PC-3 (cell line): ENCODE measurements at regions not wholly inside any gene's neighbourhood (a gene's known extent, or its start where the extent isn't known, plus 50 kb on each side); places are given as distances from the start of the nearest gene placed in this dataset.

ENCODE experiments used
- ATAC-seq: fragments of 200-7000 bp; cut with Tn5 transposase; 2 replicates; pipeline ENCODE4 v1.9.1; 2020; ENCODE audit warnings: mild to moderate bottlenecking, moderate library complexity
- BruUV-seq: library from RNA; stranded (reverse); fragments of 400-500 nt; replicated peaks from 2 replicates; lab custom pipeline; 2021; lab: Mats Ljungman, UMichigan
- CTCF ChIA-PET: fragments of 300-600 bp; sonication (Branson Sonifier 250); formaldehyde crosslinking; loops from one replicate; lab custom pipeline; 2022; ENCODE audit warnings: antibody characterized with exemption; lab: Charles Lee
- POLR2A ChIA-PET: fragments of 300-600 bp; sonication (Branson Sonifier 250); formaldehyde crosslinking; loops from one replicate; lab custom pipeline; 2022; ENCODE audit warnings: antibody characterized with exemption; ENCODE audit not compliant: unreplicated experiment; lab: Charles Lee
- DNase-seq: peaks from one replicate; pipeline ENCODE4 v3.0.0-alpha.2; 2015
- H2AFZ ChIP-seq: fragments of 300-600 bp; sonication (generic); 2 replicates; pipeline ENCODE4 v1.6.0; 2016; ENCODE audit warnings: antibody characterized with exemption, low read length
- H3F3A ChIP-seq: fragments of 300-600 bp; sonication (generic); one replicate; pipeline ENCODE4 v1.6.0; 2017; ENCODE audit warnings: antibody characterized with exemption, low read length, control low read depth, mild to moderate bottlenecking; ENCODE audit not compliant: unreplicated experiment
- H3K27ac ChIP-seq: fragments of 300-600 bp; sonication (generic); 2 replicates; pipeline ENCODE4 v1.5.1; 2016; ENCODE audit warnings: mild to moderate bottlenecking, low read length
- H3K27me3 ChIP-seq: fragments of 300-600 bp; sonication (generic); 2 replicates; pipeline ENCODE4 v1.6.1; 2016; ENCODE audit warnings: low read length, mixed read lengths
- H3K36me3 ChIP-seq: fragments of 300-600 bp; sonication (generic); 2 replicates; pipeline ENCODE4 v1.6.1; 2016; ENCODE audit warnings: low read depth, mixed run types, low read length, mixed read lengths
- H3K4me1 ChIP-seq: fragments of 300-600 bp; sonication (generic); 2 replicates; pipeline ENCODE4 v1.5.1; 2016; ENCODE audit warnings: low read length; ENCODE audit not compliant: insufficient read depth
- H3K4me2 ChIP-seq: fragments of 300-600 bp; sonication (generic); 2 replicates; pipeline ENCODE4 v1.6.0; 2016; ENCODE audit warnings: low read length
- H3K4me3 ChIP-seq: fragments of 300-600 bp; sonication (generic); 2 replicates; pipeline ENCODE4 v1.5.1; 2016; ENCODE audit warnings: mild to moderate bottlenecking, low read length, mixed read lengths
- H3K79me2 ChIP-seq: fragments of 300-600 bp; sonication (generic); 2 replicates; pipeline ENCODE4 v1.6.1; 2017; ENCODE audit warnings: low read length, mixed read lengths
- H3K9ac ChIP-seq: fragments of 300-600 bp; sonication (generic); 2 replicates; pipeline ENCODE4 v1.6.0; 2016; ENCODE audit warnings: mild to moderate bottlenecking, low read length
- H3K9me2 ChIP-seq: fragments of 300-600 bp; sonication (generic); replicated peaks from 2 replicates; pipeline ENCODE4 v1.6.1; 2016; ENCODE audit warnings: mixed run types, low read length, mixed read lengths
- H3K9me3 ChIP-seq: fragments of 300-600 bp; sonication (generic); 2 replicates; pipeline ENCODE4 v1.6.1; 2016; ENCODE audit warnings: low read length, mixed read lengths
- H4K20me1 ChIP-seq: fragments of 300-600 bp; sonication (generic); 2 replicates; pipeline ENCODE4 v1.6.1; 2016; ENCODE audit warnings: low read length, mixed read lengths
- CTCF ChIP-seq: fragments of 300-600 bp; sonication (generic); conservative IDR thresholded peaks from 2 replicates; pipeline ENCODE4 v1.5.1; 2017; ENCODE audit warnings: antibody characterized with exemption, low read depth, mild to moderate bottlenecking, low read length
- EZH2 ChIP-seq: fragments of 300-600 bp; sonication (generic); IDR thresholded peaks from one replicate; pipeline ENCODE4 v1.6.1; 2017; ENCODE audit warnings: antibody characterized with exemption, mild to moderate bottlenecking, low read length; ENCODE audit not compliant: unreplicated experiment
- EZH2phosphoT487 ChIP-seq: fragments of 300-600 bp; sonication (generic); IDR thresholded peaks from 2 replicates; pipeline ENCODE4 v1.6.1; 2018; ENCODE audit warnings: mild to moderate bottlenecking, antibody characterized with exemption, low read length, borderline replicate concordance
- intact Hi-C: fragments of 100-400 bp; cut with micrococcal nuclease; formaldehyde crosslinking; loops from 2 replicates; pipeline ENCODE4 v1.9.0; 2023

DNA sequence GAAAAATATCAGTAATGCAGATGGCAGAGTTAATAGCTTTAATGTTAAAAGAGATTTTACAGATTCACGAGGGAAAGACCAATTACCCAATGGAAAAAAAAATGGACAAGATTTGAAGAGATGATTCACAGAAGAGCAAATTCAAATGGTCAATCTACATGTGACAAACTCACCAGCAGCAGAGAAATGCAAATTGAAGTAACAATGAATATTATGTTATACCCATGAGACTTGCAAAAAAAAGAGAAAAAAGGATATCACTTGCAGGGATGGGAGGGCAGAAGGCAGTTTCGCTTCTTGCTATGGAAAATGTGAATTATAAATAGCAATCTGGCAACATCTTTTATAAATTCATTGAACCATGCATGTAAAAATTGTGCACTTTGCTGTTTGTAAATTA lies 55.9 kb downstream of the PROKR2 start:
- CTCF ChIA-PET = no interaction called here
- H3K4me3 ChIP-seq = no peak overlapping the region
- H3K79me2 ChIP-seq = no peaks in the 10 kb centered on the region
- BruUV-seq = no TSS peak
- intact Hi-C loops = no loop called here
- no peak overlapping the region for H2AFZ ChIP-seq
- POLR2A ChIA-PET = no interaction called here
- no peak overlapping the region for H3K4me2 ChIP-seq
- DNase-seq (no peak), ATAC-seq (no peak)
- peaks cover 87% of the 10 kb centered on the region for H3K27me3 ChIP-seq
- H3K4me1 ChIP-seq = no peaks in the 10 kb centered on the region
- H3K9me3 ChIP-seq = no peaks in the 10 kb centered on the region
- TF ChIP-seq EZH2 (no peak), EZH2phosphoT487 (no peak), CTCF (no peak)
- no peak overlapping the region for H3K9ac ChIP-seq
- H3K36me3 ChIP-seq = no peaks in the 10 kb centered on the region
- H3K9me2 ChIP-seq = no peaks in the 10 kb centered on the region
- H3F3A ChIP-seq = no peaks in the 10 kb centered on the region
- no peak overlapping the region for H3K27ac ChIP-seq
- H4K20me1 ChIP-seq = no peaks in the 10 kb centered on the region
